ENCODE measurements at regions not wholly inside any gene's neighbourhood (a gene's known extent, or its start where the extent isn't known, plus 50 kb on each side); places are given as distances from the start of the nearest gene placed in this dataset.

GRCh38 chr13:104085611-104086010 lies 1019.4 kb upstream of the SLC10A2 start:
- TF ChIP-seq EZH2 (IDR thresholded peaks at IDR 0.05) (no peak), POLR2AphosphoS5 (IDR thresholded peaks at IDR 0.05; ENCODE audit: borderline replicate concordance, low read depth, low read length) (no peak), FOXP2 (optimal IDR thresholded peaks at IDR 0.05; ENCODE audit: control extremely low read depth, extremely low read length, insufficient read depth) (no peak)

Data from SK-N-MC (cell line).